C4-2B (cell line): ENCODE measurements at regions not wholly inside any gene's neighbourhood (a gene's known extent, or its start where the extent isn't known, plus 50 kb on each side); places are given as distances from the start of the nearest gene placed in this dataset.

Experiments
- CTCF ChIP-seq: fragments of 450-650 bp; conservative IDR thresholded peaks from 2 replicates; pipeline ENCODE4 v1.5.1; 2017; ENCODE audit warnings: mild to moderate bottlenecking
- ZFX ChIP-seq: fragments of 450-650 bp; IDR thresholded peaks from 2 replicates; pipeline ENCODE4 v1.6.1; 2017

DNA sequence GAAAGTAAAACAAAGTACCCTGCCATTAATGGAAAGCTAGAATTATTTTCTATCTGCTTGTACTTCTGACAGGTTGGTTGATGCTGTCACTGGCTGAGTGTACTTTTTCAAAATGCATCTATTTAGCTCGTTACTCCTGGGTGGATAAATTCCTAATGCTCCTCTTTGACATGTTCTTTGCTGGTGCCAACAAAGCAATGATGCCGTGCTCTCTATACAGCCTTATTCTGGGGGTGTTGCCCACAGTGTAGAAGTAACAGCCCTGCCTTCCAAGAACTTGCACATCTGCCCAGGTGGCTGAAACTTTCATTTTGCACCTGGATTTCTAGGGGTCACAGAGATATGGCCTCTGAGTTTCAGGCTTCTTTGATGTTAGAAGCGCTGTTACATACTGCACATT lies 132.4 kb downstream of the SLC4A3 start:
- TF ChIP-seq CTCF (no peak), ZFX (no peak)
